PC-3 (cell line): ENCODE measurements at regions not wholly inside any gene's neighbourhood (a gene's known extent, or its start where the extent isn't known, plus 50 kb on each side); places are given as distances from the start of the nearest gene placed in this dataset.

Experiments
- CTCF ChIP-seq: fragments of 300-600 bp; sonication (generic); conservative IDR thresholded peaks from 2 replicates; pipeline ENCODE4 v1.5.1; 2017; ENCODE audit warnings: antibody characterized with exemption, low read depth, mild to moderate bottlenecking, low read length
- EZH2 ChIP-seq: fragments of 300-600 bp; sonication (generic); IDR thresholded peaks from one replicate; pipeline ENCODE4 v1.6.1; 2017; ENCODE audit warnings: antibody characterized with exemption, mild to moderate bottlenecking, low read length; ENCODE audit not compliant: unreplicated experiment
- EZH2phosphoT487 ChIP-seq: fragments of 300-600 bp; sonication (generic); IDR thresholded peaks from 2 replicates; pipeline ENCODE4 v1.6.1; 2018; ENCODE audit warnings: mild to moderate bottlenecking, antibody characterized with exemption, low read length, borderline replicate concordance

GRCh38 chr2:217471319-217471718 is 531.5 kb downstream of the TNS1 start:
- TF ChIP-seq CTCF = no peak
- no peak for TF ChIP-seq EZH2
- TF ChIP-seq EZH2phosphoT487 = no peak
